ENCODE measurements at regions not wholly inside any gene's neighbourhood (a gene's known extent, or its start where the extent isn't known, plus 50 kb on each side); places are given as distances from the start of the nearest gene placed in this dataset.

DNA sequence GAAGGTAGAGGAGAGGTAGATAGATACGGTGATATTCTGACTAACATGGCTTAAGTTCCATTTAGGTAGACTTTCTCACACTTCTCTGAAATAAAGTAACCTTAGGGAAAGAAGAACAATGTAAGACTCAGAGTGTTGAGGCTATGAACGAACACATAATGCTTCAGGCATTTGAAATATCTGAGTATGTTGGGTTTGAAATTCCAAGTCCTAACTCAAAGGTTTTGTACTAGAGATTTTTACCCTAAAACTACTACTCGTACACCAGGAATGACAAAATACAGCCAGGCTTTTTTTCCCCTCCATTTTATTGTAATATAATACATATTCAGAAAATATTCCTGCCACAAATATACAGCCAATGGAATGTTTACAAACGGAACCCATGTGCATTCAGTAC is 592.6 kb downstream of the ETS1 start:
- H3K9me3 ChIP-seq, result no peaks in the 10 kb centered on the region
- H3K4me1 ChIP-seq, result no peaks in the 10 kb centered on the region
- intact Hi-C loops (cut with DNase I), result no loop called here
- DNase-seq (no peak), ATAC-seq (no peak)
- H3K27me3 ChIP-seq (ENCODE audit: low read depth), result no peaks in the 10 kb centered on the region
- no peak overlapping the region for H3K27ac ChIP-seq
- TF ChIP-seq CTCF (IDR thresholded peaks at IDR 0.05), result no peak
- H3K36me3 ChIP-seq, result no peaks in the 10 kb centered on the region
- no peak overlapping the region for H3K4me3 ChIP-seq

DNA sequence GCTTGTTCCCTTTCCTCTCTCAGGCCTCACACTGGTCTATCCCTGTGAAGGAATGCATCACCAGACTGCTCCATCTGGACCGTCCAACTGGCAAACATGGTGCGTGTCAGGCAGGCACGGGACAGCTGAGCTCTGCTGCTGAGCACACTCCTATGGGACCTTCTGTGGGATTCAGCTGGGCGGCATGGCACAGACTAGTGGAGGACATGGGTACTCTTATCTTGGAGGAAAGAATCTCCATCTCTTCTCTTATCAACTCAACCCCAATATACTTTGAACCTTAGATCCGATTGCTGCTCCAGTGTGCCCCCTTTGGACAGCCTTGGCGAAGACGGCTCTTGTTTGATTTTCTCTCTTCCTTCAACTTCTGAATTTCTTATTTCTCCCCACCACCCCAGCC is 593.6 kb downstream of the ETS1 start:
- TF ChIP-seq CTCF (IDR thresholded peaks at IDR 0.05), result no peak
- Histone ChIP-seq H3K4me3 (no peak overlapping the region), H3K9me3 (no peaks in the 10 kb centered on the region), H3K36me3 (no peaks in the 10 kb centered on the region), H3K4me1 (no peaks in the 10 kb centered on the region), H3K27me3 (ENCODE audit: low read depth) (no peaks in the 10 kb centered on the region), H3K27ac (no peak overlapping the region)
- ATAC-seq (no peak), DNase-seq (no peak)
- intact Hi-C loops (cut with DNase I), result no loop called here

DNA sequence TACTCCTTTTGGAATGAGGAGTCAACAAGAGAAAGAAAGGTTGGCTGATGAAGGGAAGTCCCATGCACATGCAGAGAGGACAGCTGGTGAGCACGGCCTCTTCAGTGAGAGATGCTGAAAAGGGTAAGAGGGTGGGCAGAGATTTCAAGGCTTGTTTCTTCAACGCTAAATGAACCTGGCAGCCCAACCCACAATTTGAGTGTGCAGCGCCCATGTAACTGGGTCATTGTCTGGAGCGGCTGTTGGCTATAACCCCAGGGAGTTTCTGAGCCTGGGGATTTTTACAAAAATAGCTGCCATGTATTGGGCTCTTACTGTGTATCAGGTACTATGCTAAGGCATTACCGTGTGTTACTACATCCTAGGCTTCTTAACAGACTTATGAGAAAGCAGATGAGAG is 594.1 kb downstream of the ETS1 start:
- Histone ChIP-seq H3K36me3 (no peaks in the 10 kb centered on the region), H3K9me3 (no peaks in the 10 kb centered on the region), H3K27ac (no peak overlapping the region), H3K27me3 (ENCODE audit: low read depth) (no peaks in the 10 kb centered on the region), H3K4me3 (no peak overlapping the region), H3K4me1 (no peaks in the 10 kb centered on the region)
- ATAC-seq, result no peak
- no peak for DNase-seq
- intact Hi-C loops (cut with DNase I), result no loop called here
- no peak for TF ChIP-seq CTCF (IDR thresholded peaks at IDR 0.05)

GRCh38 chr11:127986073-127986472 is 601.3 kb downstream of the ETS1 start:
- intact Hi-C loops (cut with DNase I), result no loop called here
- no peak overlapping the region for H3K27ac ChIP-seq
- no peaks in the 10 kb centered on the region for H3K27me3 ChIP-seq (ENCODE audit: low read depth)
- H3K4me3 ChIP-seq, result no peak overlapping the region
- no peaks in the 10 kb centered on the region for H3K36me3 ChIP-seq
- no peaks in the 10 kb centered on the region for H3K4me1 ChIP-seq
- H3K9me3 ChIP-seq, result peaks cover 8% of the 10 kb centered on the region
- no peak for DNase-seq
- no peak for TF ChIP-seq CTCF (IDR thresholded peaks at IDR 0.05)
- no peak for ATAC-seq

GRCh38 chr11:127972816-127973215 is 614.5 kb downstream of the ETS1 start:
- Histone ChIP-seq H3K36me3 (no peaks in the 10 kb centered on the region), H3K27me3 (ENCODE audit: low read depth) (no peaks in the 10 kb centered on the region), H3K9me3 (peaks cover 2% of the 10 kb centered on the region), H3K4me1 (no peaks in the 10 kb centered on the region), H3K4me3 (no peak overlapping the region), H3K27ac (no peak overlapping the region)
- ATAC-seq (no peak), DNase-seq (no peak)
- no peak for TF ChIP-seq CTCF (IDR thresholded peaks at IDR 0.05)
- intact Hi-C loops (cut with DNase I), result no loop called here

DNA sequence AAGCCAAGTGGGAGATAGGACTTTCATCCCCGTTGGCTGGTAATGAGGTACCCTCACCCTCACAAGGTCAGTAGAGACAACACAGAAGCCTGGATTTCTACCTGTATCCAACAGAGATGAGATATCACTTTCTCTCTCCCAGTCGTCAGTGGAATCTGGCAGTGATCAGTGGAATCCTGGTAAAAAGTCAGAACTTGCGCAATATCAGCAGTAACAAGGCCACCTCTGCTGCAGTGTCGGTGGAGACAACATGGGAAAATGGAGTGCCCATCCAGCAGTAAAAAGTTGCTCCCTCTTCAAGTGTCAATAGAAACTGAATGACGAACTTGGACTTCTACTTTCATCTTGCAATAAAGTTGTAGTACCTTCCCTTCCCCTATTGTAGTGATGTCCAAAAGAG is 615.9 kb downstream of the ETS1 start:
- no peak for TF ChIP-seq CTCF (IDR thresholded peaks at IDR 0.05)
- DNase-seq, result no peak
- intact Hi-C loops (cut with DNase I), result no loop called here
- no peak for ATAC-seq
- Histone ChIP-seq H3K4me3 (no peak overlapping the region), H3K27ac (no peak overlapping the region), H3K36me3 (no peaks in the 10 kb centered on the region), H3K4me1 (no peaks in the 10 kb centered on the region), H3K27me3 (ENCODE audit: low read depth) (no peaks in the 10 kb centered on the region), H3K9me3 (no peaks in the 10 kb centered on the region)

All from lower lobe of right lung (tissue), 2 donors.